Suprapubic skin (tissue), 4 donors: ENCODE measurements at regions not wholly inside any gene's neighbourhood (a gene's known extent, or its start where the extent isn't known, plus 50 kb on each side); places are given as distances from the start of the nearest gene placed in this dataset.

Experiments
- CTCF ChIP-seq, 2 donors: fragments of 200-600 bp in 1 of 2; fragments of 450-650 bp in 1 of 2; sonication (generic) in 1 of 2; IDR thresholded peaks; one replicate each; pipeline ENCODE4 v1.5.1; 2016 to 2019; ENCODE audit warnings: antibody characterized with exemption in 2 of 2, mild to moderate bottlenecking in 1 of 2, moderate library complexity in 1 of 2
- EP300 ChIP-seq: sonication (generic); formaldehyde crosslinking; IDR thresholded peaks from one replicate; pipeline ENCODE4 v1.6.1; 2017; ENCODE audit warnings: antibody characterized with exemption
- POLR2AphosphoS5 ChIP-seq, 3 donors: sonication (generic); formaldehyde crosslinking; IDR thresholded peaks; one replicate each; pipeline ENCODE4 v1.6.1; 2017; ENCODE audit warnings: antibody characterized with exemption in 3 of 3

DNA sequence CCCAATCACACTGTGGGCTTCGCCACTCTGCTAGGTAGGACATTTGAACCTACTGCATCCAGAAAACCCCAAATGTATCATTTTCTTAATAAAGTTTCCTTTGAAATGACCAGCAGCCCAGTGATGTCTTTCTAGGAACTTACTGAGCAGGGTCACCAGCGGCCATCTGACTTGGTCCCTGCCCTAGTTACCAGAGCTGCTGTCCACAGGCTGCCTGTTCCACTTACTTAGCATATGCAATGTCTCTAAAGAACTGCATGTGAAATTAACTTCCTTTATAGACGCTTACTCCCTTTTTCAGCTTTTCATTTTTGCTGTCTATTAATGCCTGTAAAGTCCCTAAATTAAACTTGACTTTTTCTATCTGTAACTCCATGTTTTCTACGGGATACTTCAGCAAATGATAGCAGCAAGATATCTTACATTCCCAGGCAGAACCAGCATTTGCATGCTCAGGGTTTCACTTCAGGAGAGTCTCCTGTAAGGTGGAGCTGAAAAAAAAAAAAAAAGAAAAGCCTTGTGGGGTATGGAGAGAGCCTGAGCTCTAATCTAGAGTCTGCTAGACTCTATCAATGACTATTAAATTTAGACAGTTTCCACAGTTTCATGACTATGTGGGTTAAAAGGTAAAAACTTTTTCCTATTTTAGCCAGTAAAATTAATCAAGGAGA lies 125.0 kb downstream of the FAT3 start:
- TF ChIP-seq CTCF (IDR thresholded peaks at IDR 0.05) = no peak
- TF ChIP-seq POLR2AphosphoS5 (IDR thresholded peaks at IDR 0.05) = no peak
- no peak for TF ChIP-seq EP300
